ENCODE measurements at regions not wholly inside any gene's neighbourhood (a gene's known extent, or its start where the extent isn't known, plus 50 kb on each side); places are given as distances from the start of the nearest gene placed in this dataset.
A peak's percentile ranks its signal among the peaks of the same experiment; 100 is the strongest.

- no peak for TF ChIP-seq SIN3A (IDR thresholded peaks at IDR 0.05; ENCODE audit: borderline replicate concordance, insufficient read depth, low read length)
- TF ChIP-seq POLR2AphosphoS5 (IDR thresholded peaks at IDR 0.05; ENCODE audit: low read depth, low read length): no peak
- no peak for TF ChIP-seq REST (IDR thresholded peaks at IDR 0.05; ENCODE audit: insufficient read depth in 1 of 2, low read depth in 2 of 2, low read length in 2 of 2)
- no peak for TF ChIP-seq TAF1 (IDR thresholded peaks at IDR 0.05; ENCODE audit: borderline replicate concordance, insufficient read depth, low read length)
- no peak for TF ChIP-seq FOXP2 (optimal IDR thresholded peaks at IDR 0.05; ENCODE audit: borderline replicate concordance, extremely low read depth, extremely low read length, insufficient read depth)
Observed at GRCh38 chr1:106554294-106554693, 502.2 kb upstream of the PRMT6 start.

GRCh38 chr1:106555571-106555970, 500.9 kb upstream of the PRMT6 start:
- no peak for TF ChIP-seq TAF1 (IDR thresholded peaks at IDR 0.05; ENCODE audit: borderline replicate concordance, insufficient read depth, low read length)

- TF ChIP-seq REST (IDR thresholded peaks at IDR 0.05; ENCODE audit: insufficient read depth in 1 of 2, low read depth in 2 of 2, low read length in 2 of 2) (no peak), FOXP2 (optimal IDR thresholded peaks at IDR 0.05; ENCODE audit: borderline replicate concordance, extremely low read depth, extremely low read length, insufficient read depth) (no peak), TAF1 (IDR thresholded peaks at IDR 0.05; ENCODE audit: borderline replicate concordance, insufficient read depth, low read length) (no peak), SIN3A (IDR thresholded peaks at IDR 0.05; ENCODE audit: borderline replicate concordance, insufficient read depth, low read length) (no peak), POLR2AphosphoS5 (IDR thresholded peaks at IDR 0.05; ENCODE audit: low read depth, low read length) (no peak)
Observed at GRCh38 chr1:106564192-106564591, 492.3 kb upstream of the PRMT6 start.

GRCh38 chr1:106568201-106568974, 488.1 kb upstream of the PRMT6 start:
- TF ChIP-seq TAF1 (IDR thresholded peaks at IDR 0.05; ENCODE audit: borderline replicate concordance, insufficient read depth, low read length) (no peak), FOXP2 (optimal IDR thresholded peaks at IDR 0.05; ENCODE audit: borderline replicate concordance, extremely low read depth, extremely low read length, insufficient read depth) (no peak), REST (IDR thresholded peaks at IDR 0.05; ENCODE audit: insufficient read depth in 1 of 2, low read depth in 2 of 2, low read length in 2 of 2) (no peak), POLR2AphosphoS5 (IDR thresholded peaks at IDR 0.05; ENCODE audit: low read depth, low read length) (no peak)

GRCh38 chr1:106571109-106571508, 485.4 kb upstream of the PRMT6 start:
- TF ChIP-seq FOXP2 (optimal IDR thresholded peaks at IDR 0.05; ENCODE audit: borderline replicate concordance, extremely low read depth, extremely low read length, insufficient read depth): no peak
- 0 out of 4 replicates have a peak, but pooled peaks of 1 of the 2 experiments have one; percentile 39 for TF ChIP-seq REST (IDR thresholded peaks at IDR 0.05; ENCODE audit: insufficient read depth in 1 of 2, low read depth in 2 of 2, low read length in 2 of 2)
